Mesothelial cell of epicardium (in vitro differentiated cells): ENCODE measurements at regions not wholly inside any gene's neighbourhood (a gene's known extent, or its start where the extent isn't known, plus 50 kb on each side); places are given as distances from the start of the nearest gene placed in this dataset.

Source experiments
- DNase-seq, 2 experiments: peaks; one replicate each; pipeline ENCODE4 v3.0.0; 2021; ENCODE audit warnings: low spot score in 2 of 2; ENCODE audit not compliant: unreplicated experiment in 2 of 2
- H3K27ac Mint-ChIP-seq: 2 replicates; pipeline ENCODE4 v1.8.0; 2021; ENCODE audit warnings: mixed read lengths
- H3K27me3 Mint-ChIP-seq: 2 replicates; pipeline ENCODE4 v1.8.0; 2021; ENCODE audit warnings: low read depth, mixed read lengths
- H3K36me3 Mint-ChIP-seq: 2 replicates; pipeline ENCODE4 v1.8.0; 2021; ENCODE audit warnings: mixed read lengths
- H3K4me1 Mint-ChIP-seq: 2 replicates; pipeline ENCODE4 v1.8.0; 2021; ENCODE audit warnings: mixed read lengths
- H3K4me3 Mint-ChIP-seq: 2 replicates; pipeline ENCODE4 v1.8.0; 2021; ENCODE audit warnings: mild to moderate bottlenecking, moderate library complexity, mixed read lengths
- H3K9me3 Mint-ChIP-seq: 2 replicates; pipeline ENCODE4 v1.8.0; 2021; ENCODE audit warnings: mixed read lengths
- CTCF ChIP-seq: fragments of 200-600 bp; sonication (generic); IDR thresholded peaks from one replicate; pipeline ENCODE4 v1.5.0; 2021; ENCODE audit warnings: antibody characterized with exemption; ENCODE audit not compliant: unreplicated experiment

GRCh38 chr18:14974088-14974487, 226.1 kb downstream of the ANKRD30B start:
- Mint-ChIP-seq H3K36me3 (no peaks in the 10 kb centered on the region), H3K4me3 (no peak overlapping the region), H3K4me1 (no peaks in the 10 kb centered on the region), H3K27me3 (no peaks in the 10 kb centered on the region), H3K9me3 (peaks cover 76% of the 10 kb centered on the region), H3K27ac (no peak overlapping the region)
- TF ChIP-seq CTCF, result no peak
- DNase-seq, result no peak

- TF ChIP-seq CTCF, result no peak
- no peaks in the 10 kb centered on the region for H3K27me3 Mint-ChIP-seq
- H3K9me3 Mint-ChIP-seq, result peaks cover 71% of the 10 kb centered on the region
- H3K4me3 Mint-ChIP-seq, result no peak overlapping the region
- H3K27ac Mint-ChIP-seq, result no peak overlapping the region
- no peaks in the 10 kb centered on the region for H3K4me1 Mint-ChIP-seq
- no peak for DNase-seq
- no peaks in the 10 kb centered on the region for H3K36me3 Mint-ChIP-seq
These were observed 226.6 kb downstream of the ANKRD30B start for GRCh38 chr18:14974576-14974975.

- H3K9me3 Mint-ChIP-seq, result peaks cover 72% of the 10 kb centered on the region
- no peak for DNase-seq
- TF ChIP-seq CTCF, result no peak
- no peak overlapping the region for H3K27ac Mint-ChIP-seq
- no peaks in the 10 kb centered on the region for H3K36me3 Mint-ChIP-seq
- no peaks in the 10 kb centered on the region for H3K27me3 Mint-ChIP-seq
- H3K4me1 Mint-ChIP-seq, result no peaks in the 10 kb centered on the region
- no peak overlapping the region for H3K4me3 Mint-ChIP-seq
These were observed 227.5 kb downstream of the ANKRD30B start for GRCh38 chr18:14975431-14975830.

- no peak for TF ChIP-seq CTCF
- no peak for DNase-seq
- no peak overlapping the region for H3K27ac Mint-ChIP-seq
- peaks cover 72% of the 10 kb centered on the region for H3K9me3 Mint-ChIP-seq
- no peaks in the 10 kb centered on the region for H3K36me3 Mint-ChIP-seq
- H3K4me3 Mint-ChIP-seq, result no peak overlapping the region
- no peaks in the 10 kb centered on the region for H3K4me1 Mint-ChIP-seq
- H3K27me3 Mint-ChIP-seq, result no peaks in the 10 kb centered on the region
These were observed 228.9 kb downstream of the ANKRD30B start for GRCh38 chr18:14976736-14977430.

- TF ChIP-seq CTCF, result no peak
- Mint-ChIP-seq H3K9me3 (peaks cover 74% of the 10 kb centered on the region), H3K27ac (no peak overlapping the region), H3K4me1 (no peaks in the 10 kb centered on the region), H3K4me3 (no peak overlapping the region), H3K27me3 (no peaks in the 10 kb centered on the region), H3K36me3 (no peaks in the 10 kb centered on the region)
- DNase-seq, result no peak
These were observed 230.2 kb downstream of the ANKRD30B start for GRCh38 chr18:14978191-14978590.
